CD4-positive, alpha-beta memory T cell (primary cell): ENCODE measurements at regions not wholly inside any gene's neighbourhood (a gene's known extent, or its start where the extent isn't known, plus 50 kb on each side); places are given as distances from the start of the nearest gene placed in this dataset.
A peak's percentile ranks its signal among the peaks of the same experiment; 100 is the strongest.
"Not testable (repeated sequence)": the region's sequence is repeated elsewhere in the genome, so short reads cannot be mapped to it uniquely, and the experiment has no call there.

Source experiments
- CTCF ChIA-PET: fragments of 350-600 bp; sonication (Branson Sonifier 250); formaldehyde crosslinking; loops from one replicate; lab custom pipeline; 2021; ENCODE audit warnings: inconsistent platforms; ENCODE audit not compliant: partially characterized antibody; lab: Charles Lee
- POLR2A ChIA-PET: fragments of 350-600 bp; sonication (Branson Sonifier 250); formaldehyde crosslinking; loops from one replicate; lab custom pipeline; 2021; ENCODE audit not compliant: partially characterized antibody; lab: Charles Lee
- DNase-seq, 5 donors: peaks; one replicate each; pipeline versions ENCODE4 v3.0.0 to v3.0.0-alpha.2; 2020 to 2022; ENCODE audit warnings: mixed read lengths in 1 of 5
- H3K27ac ChIP-seq: one replicate; pipeline ENCODE4 v1.7.0; 2013; ENCODE audit warnings: low read depth, low read length
- H3K27me3 ChIP-seq: 2 replicates; pipeline ENCODE4 v1.7.0; 2013; ENCODE audit warnings: mild to moderate bottlenecking, low read length, moderate library complexity; ENCODE audit not compliant: insufficient read depth
- H3K36me3 ChIP-seq: 2 replicates; pipeline ENCODE4 v1.7.0; 2013; ENCODE audit warnings: mild to moderate bottlenecking, low read length, moderate library complexity; ENCODE audit not compliant: insufficient read depth
- H3K4me1 ChIP-seq: 2 replicates; pipeline ENCODE4 v1.7.0; 2013; ENCODE audit warnings: mild to moderate bottlenecking, low read length, moderate library complexity; ENCODE audit not compliant: insufficient read depth
- H3K4me3 ChIP-seq, 2 donors: one replicate each; pipeline ENCODE4 v1.7.0; 2013; ENCODE audit warnings: low read length in 2 of 2, mild to moderate bottlenecking in 1 of 2
- H3K9me3 ChIP-seq, 2 donors: one replicate each; pipeline ENCODE4 v1.7.0; 2013; ENCODE audit warnings: low read length in 2 of 2, control low read depth in 1 of 2; ENCODE audit not compliant: control insufficient read depth in 1 of 2
- H3K27ac Mint-ChIP-seq, 7 donors: one replicate each; pipeline ENCODE4 v1.8.0; 2020 to 2021; ENCODE audit warnings: mixed read lengths in 7 of 7, mild to moderate bottlenecking in 6 of 7, inconsistent platforms in 3 of 7, moderate library complexity in 3 of 7
- H3K27me3 Mint-ChIP-seq, 2 donors: one replicate each; pipeline ENCODE4 v1.8.0; 2020 to 2021; ENCODE audit warnings: mixed read lengths in 2 of 2
- H3K36me3 Mint-ChIP-seq, 2 donors: one replicate each; pipeline ENCODE4 v1.8.0; 2020 to 2021; ENCODE audit warnings: mixed read lengths in 2 of 2, inconsistent platforms in 1 of 2, mild to moderate bottlenecking in 1 of 2
- H3K4me1 Mint-ChIP-seq, 4 donors: one replicate each; pipeline ENCODE4 v1.8.0; 2020 to 2021; ENCODE audit warnings: mixed read lengths in 4 of 4, mild to moderate bottlenecking in 1 of 4
- H3K4me3 Mint-ChIP-seq, 8 donors: one replicate each; pipeline ENCODE4 v1.8.0; 2020 to 2021; ENCODE audit warnings: mixed read lengths in 8 of 8, mild to moderate bottlenecking in 7 of 8, moderate library complexity in 6 of 8, inconsistent platforms in 3 of 8
- H3K9me3 Mint-ChIP-seq, 8 donors: one replicate each; pipeline ENCODE4 v1.8.0; 2020 to 2021; ENCODE audit warnings: mixed read lengths in 8 of 8, mild to moderate bottlenecking in 5 of 8, inconsistent platforms in 3 of 8, moderate library complexity in 1 of 8
- intact Hi-C: fragments of 100-400 bp; cut with micrococcal nuclease; formaldehyde crosslinking; loops from one replicate; pipeline ENCODE4 v1.15.1; 2023

DNA sequence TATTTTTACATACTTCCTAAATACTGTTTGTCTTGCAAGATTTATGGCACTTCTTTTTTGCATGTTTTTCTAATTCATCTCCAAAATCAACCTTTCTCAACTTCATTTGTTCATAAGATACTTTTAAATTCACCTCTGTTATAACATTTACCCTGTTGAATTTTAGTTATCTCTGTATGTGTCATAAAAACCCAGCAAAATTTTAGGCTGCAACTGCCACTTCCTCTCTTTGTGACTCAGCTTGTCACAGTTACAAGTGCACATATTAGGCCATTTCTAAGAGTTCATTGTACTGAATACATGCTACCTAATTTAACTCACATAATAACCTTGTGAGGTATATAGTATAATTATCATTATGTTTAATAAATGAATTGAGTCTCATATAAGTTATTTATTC is 1023.0 kb upstream of the DEFB115 start:
- H3K4me1 Mint-ChIP-seq, H3K27ac ChIP-seq, H3K9me3 Mint-ChIP-seq, H3K27ac Mint-ChIP-seq, H3K27me3 Mint-ChIP-seq, H3K27me3 ChIP-seq, H3K4me3 Mint-ChIP-seq, intact Hi-C loops, H3K4me3 ChIP-seq, H3K36me3 Mint-ChIP-seq, CTCF ChIA-PET, H3K36me3 ChIP-seq, H3K9me3 ChIP-seq, POLR2A ChIA-PET, H3K4me1 ChIP-seq, DNase-seq: not testable (repeated sequence)

DNA sequence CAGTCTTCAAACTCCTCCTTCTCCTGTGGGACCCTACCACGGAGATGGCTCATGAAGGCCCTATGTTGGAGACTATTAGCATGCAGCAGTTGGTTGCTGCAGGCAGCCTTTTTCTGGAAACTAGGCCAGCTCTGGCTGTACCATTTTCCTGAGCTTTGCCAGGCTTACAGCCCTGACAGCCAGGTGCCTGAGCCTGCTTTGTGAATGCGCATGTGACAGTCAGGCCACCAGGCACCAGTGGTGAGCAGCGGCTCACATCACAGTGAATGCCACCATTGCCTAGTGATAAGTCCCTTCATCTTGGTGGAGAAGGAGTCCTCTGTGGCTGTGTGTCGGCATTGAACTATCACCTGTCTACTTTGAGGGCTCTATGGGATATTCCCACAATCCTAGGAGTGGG is 982.4 kb upstream of the DEFB115 start:
- H3K36me3 Mint-ChIP-seq, H3K4me3 Mint-ChIP-seq, H3K27ac ChIP-seq, H3K27me3 ChIP-seq, CTCF ChIA-PET, intact Hi-C loops, POLR2A ChIA-PET, H3K4me3 ChIP-seq, H3K27me3 Mint-ChIP-seq, DNase-seq, H3K9me3 ChIP-seq, H3K36me3 ChIP-seq, H3K27ac Mint-ChIP-seq, H3K9me3 Mint-ChIP-seq: not testable (repeated sequence)
- H3K4me1 ChIP-seq, result peaks cover 18% of the 10 kb centered on the region
- H3K4me1 Mint-ChIP-seq, result peaks cover 0 to 14% (median 4%) of the 10 kb centered on the region in 4 donors

DNA sequence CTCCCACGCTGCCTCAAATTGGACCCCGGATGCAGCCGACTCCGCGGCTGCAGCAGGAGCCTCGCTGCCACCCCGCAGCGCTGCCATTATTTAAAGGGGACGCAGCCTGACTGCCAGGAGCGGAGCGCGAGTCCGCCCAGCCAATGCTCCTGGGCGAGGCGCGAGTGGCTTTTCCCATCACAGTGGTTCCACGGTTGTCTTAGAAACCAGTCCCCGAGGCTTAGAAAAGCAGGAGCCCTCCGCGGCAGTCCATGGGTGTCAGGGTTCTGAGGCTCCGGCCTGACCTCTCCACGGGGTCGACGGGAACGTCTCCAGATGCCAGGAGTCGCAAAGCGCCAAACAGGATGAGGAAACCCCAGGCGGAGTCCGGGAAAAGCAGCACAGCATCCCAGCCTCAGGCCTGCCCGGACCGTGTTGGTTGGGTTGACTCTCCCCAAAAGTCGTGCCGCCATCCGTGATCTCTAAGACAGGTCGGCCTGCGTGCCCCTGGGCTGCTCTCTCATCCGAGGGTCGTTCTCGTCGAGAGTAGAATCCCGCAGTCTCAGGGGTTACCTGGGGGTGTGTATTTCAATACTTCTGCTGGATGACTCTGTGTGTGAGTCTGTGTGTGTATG is 975.8 kb upstream of the DEFB115 start:
- intact Hi-C loops, result loop anchor here (2.0 kb wide), 1 partner anchor 95 kb away; no protein-coding TSS in a partner anchor
- DNase-seq, result no peak
- H3K9me3 Mint-ChIP-seq, result peaks cover 0 to 30% (median 4%) of the 10 kb centered on the region in 8 donors
- no peak overlapping the region for H3K27ac ChIP-seq
- no peak overlapping the region for H3K27ac Mint-ChIP-seq
- peaks cover 2 to 53% (median 11%) of the 10 kb centered on the region in 4 donors for H3K4me1 Mint-ChIP-seq
- peaks cover 24% of the 10 kb centered on the region for H3K4me1 ChIP-seq
- H3K36me3 Mint-ChIP-seq, result no peaks in the 10 kb centered on the region
- no peak overlapping the region for H3K4me3 Mint-ChIP-seq
- H3K4me3 ChIP-seq, result no peak overlapping the region
- CTCF ChIA-PET, result no interaction called here
- no peaks in the 10 kb centered on the region for H3K27me3 Mint-ChIP-seq
- H3K36me3 ChIP-seq, result no peaks in the 10 kb centered on the region
- H3K27me3 ChIP-seq, result no peaks in the 10 kb centered on the region
- H3K9me3 ChIP-seq, result no peaks in the 10 kb centered on the region
- POLR2A ChIA-PET, result no interaction called here

DNA sequence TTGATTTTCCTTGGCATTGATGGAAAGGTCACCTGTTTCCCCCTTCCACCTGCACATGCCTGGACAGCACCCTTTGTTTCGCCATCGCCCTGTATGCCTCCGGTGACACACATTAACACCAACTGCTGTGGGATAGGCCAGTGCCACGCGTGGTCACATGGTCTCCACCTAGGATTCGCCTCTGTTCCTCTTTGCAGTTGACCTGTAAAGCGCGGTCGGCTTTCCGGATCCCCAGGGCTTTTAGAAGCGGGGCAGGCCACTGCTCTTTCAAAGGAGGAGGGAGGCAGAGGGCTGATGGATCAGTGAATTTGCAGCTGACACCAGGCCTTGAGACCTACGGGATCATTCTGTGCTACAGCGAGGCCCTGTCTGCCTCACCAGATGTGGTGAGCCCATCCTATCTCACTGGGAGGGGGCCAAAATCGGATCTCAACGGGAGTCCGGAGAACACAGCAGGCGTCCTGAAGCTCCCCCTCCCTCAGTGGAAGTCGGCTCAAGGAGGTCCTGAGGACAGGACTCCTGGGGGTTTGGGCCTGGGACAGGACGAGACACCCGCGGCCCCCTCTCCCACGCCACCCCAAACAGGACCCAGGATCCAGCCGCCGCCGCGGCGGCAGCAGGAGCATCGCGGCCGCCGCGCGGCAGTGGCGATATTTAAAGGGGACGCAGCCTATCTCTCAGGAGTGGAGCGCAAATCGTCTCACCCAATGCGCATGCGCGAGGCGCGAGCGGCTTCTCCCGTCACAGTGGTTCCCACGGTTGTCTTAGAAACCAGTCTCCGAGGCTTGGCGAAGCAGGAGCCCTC is 973.8 kb upstream of the DEFB115 start:
- H3K4me1 ChIP-seq, POLR2A ChIA-PET, H3K9me3 ChIP-seq, H3K36me3 ChIP-seq, H3K27me3 ChIP-seq, H3K36me3 Mint-ChIP-seq, CTCF ChIA-PET, H3K27me3 Mint-ChIP-seq: not testable (repeated sequence)
- H3K4me1 Mint-ChIP-seq, result peaks cover 2 to 43% (median 8%) of the 10 kb centered on the region in 4 donors
- peaks cover 0 to 28% (median 4%) of the 10 kb centered on the region in 8 donors for H3K9me3 Mint-ChIP-seq
- peak overlapping the region in 6 of 7 donors; percentile 65 to 91 (median 72) for H3K27ac Mint-ChIP-seq
- H3K4me3 Mint-ChIP-seq, result peak overlapping the region in 7 of 8 donors; percentile 8 to 92 (median 86)
- peak; percentile 0 to 82 (median 50) for DNase-seq
- peak overlapping the region in 1 of 2 donors; percentile 56 for H3K4me3 ChIP-seq
- peak overlapping the region; percentile 21 for H3K27ac ChIP-seq
- intact Hi-C loops, result loop anchor here (2.0 kb wide), 1 partner anchor 93 kb away; no protein-coding TSS in a partner anchor

DNA sequence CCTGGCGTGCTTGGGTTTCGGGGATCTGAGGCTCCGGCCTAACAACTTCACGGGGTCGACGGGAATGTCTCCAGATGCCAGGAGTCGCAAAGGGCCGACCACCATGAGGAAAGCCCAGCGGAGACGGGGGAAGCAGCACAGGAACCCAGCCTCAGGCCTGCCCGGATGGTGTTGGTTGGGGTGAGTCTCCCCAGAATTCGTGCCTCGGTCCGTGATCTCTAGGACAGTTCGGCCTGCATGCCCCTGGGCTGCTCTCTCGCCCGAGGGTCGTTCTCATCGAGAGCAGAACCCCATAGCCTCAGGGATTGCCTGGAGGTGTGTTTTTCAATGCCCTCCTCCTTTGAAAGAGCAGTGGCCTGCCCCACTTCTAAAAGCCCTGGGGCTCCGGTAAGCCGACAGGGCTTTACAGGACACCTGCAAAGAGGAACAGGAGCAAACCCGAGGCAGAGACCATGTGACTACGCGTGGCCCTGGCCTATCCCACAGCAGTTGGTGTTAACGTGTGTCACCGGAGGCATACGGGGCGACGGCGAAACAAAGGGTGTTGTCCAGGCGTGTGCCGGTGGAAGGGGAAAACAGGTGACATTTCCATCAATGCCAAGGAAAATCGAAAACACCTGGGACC is 973.1 kb upstream of the DEFB115 start:
- no peaks in the 10 kb centered on the region for H3K36me3 Mint-ChIP-seq
- CTCF ChIA-PET, result no interaction called here
- H3K27me3 ChIP-seq, result no peaks in the 10 kb centered on the region
- H3K4me3 ChIP-seq, result peak overlapping the region in 1 of 2 donors; percentile 56
- H3K4me1 ChIP-seq, result peaks cover 7% of the 10 kb centered on the region
- intact Hi-C loops, result no loop called here
- no peak for DNase-seq
- H3K27me3 Mint-ChIP-seq, result no peaks in the 10 kb centered on the region
- no peaks in the 10 kb centered on the region for H3K36me3 ChIP-seq
- H3K4me1 Mint-ChIP-seq, result peaks cover 4 to 50% (median 10%) of the 10 kb centered on the region in 4 donors
- no peak overlapping the region for H3K27ac ChIP-seq
- H3K9me3 ChIP-seq, result no peaks in the 10 kb centered on the region
- H3K9me3 Mint-ChIP-seq, result peaks cover 0 to 28% (median 4%) of the 10 kb centered on the region in 8 donors
- POLR2A ChIA-PET, result no interaction called here
- H3K4me3 Mint-ChIP-seq, result peak overlapping the region in 6 of 8 donors; percentile 77 to 92 (median 87)
- H3K27ac Mint-ChIP-seq, result peak overlapping the region in 3 of 7 donors; percentile 43 to 91 (median 74)

DNA sequence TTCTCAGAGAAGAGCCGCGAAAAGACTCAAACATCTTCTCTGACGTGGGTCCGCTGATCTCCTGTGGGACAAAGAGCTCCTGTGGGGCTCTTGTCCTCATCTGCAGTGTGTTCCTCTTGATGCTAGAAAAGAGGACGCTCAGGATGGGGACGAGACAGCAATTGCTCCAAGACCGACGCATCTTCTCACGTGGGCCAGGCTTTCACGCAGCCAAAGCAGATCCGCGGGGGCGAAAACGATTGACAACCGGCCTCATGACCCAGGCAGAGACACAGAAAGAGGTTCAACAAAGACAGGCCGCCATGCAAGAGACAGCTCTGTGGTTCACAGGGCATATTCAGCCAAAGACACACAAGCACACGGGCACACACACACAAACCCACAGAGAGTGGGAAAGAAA is 971.8 kb upstream of the DEFB115 start:
- ChIA-PET CTCF (no interaction called here), POLR2A (no interaction called here)
- H3K9me3 ChIP-seq, result no peaks in the 10 kb centered on the region
- DNase-seq, result no peak
- Mint-ChIP-seq H3K36me3 (no peaks in the 10 kb centered on the region), H3K27ac (peak overlapping the region in 1 of 7 donors; percentile 79), H3K27me3 (no peaks in the 10 kb centered on the region), H3K4me3 (peak overlapping the region in 1 of 8 donors; percentile 41), H3K4me1 (peaks cover 5 to 54% (median 7%) of the 10 kb centered on the region in 4 donors), H3K9me3 (peaks cover 0 to 26% (median 4%) of the 10 kb centered on the region in 8 donors)
- no peaks in the 10 kb centered on the region for H3K36me3 ChIP-seq
- H3K27me3 ChIP-seq, result no peaks in the 10 kb centered on the region
- H3K27ac ChIP-seq, result no peak overlapping the region
- intact Hi-C loops, result no loop called here
- no peak overlapping the region for H3K4me3 ChIP-seq
- peaks cover 7% of the 10 kb centered on the region for H3K4me1 ChIP-seq

DNA sequence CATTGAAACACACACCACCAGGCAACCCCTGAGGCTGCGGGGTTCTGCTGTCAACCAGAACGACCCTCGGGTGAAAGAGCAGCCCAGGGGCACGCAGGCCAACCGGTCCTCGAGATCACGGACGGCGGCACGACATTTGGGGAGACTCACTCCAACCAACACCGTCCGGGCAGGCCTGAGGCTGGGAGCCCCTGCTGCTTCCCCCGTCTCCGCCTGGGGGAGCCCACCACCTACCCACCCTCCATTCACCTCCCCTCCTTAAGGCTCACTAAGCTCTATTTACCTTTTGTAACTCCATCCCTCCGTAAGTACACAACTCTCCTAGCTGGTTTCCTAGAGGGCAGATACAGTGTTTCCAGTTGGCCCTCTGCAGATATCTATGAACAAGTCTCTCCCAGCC is 971.3 kb upstream of the DEFB115 start:
- Mint-ChIP-seq H3K4me1 (peaks cover 5 to 54% (median 8%) of the 10 kb centered on the region in 4 donors), H3K36me3 (no peaks in the 10 kb centered on the region), H3K9me3 (peaks cover 0 to 29% (median 6%) of the 10 kb centered on the region in 8 donors), H3K27me3 (no peaks in the 10 kb centered on the region), H3K4me3 (peak overlapping the region in 1 of 8 donors; percentile 57), H3K27ac (peak overlapping the region in 1 of 7 donors; percentile 61)
- intact Hi-C loops, result no loop called here
- no peak overlapping the region for H3K4me3 ChIP-seq
- ChIA-PET CTCF (no interaction called here), POLR2A (no interaction called here)
- H3K27ac ChIP-seq, result no peak overlapping the region
- no peak for DNase-seq
- H3K36me3 ChIP-seq, result no peaks in the 10 kb centered on the region
- H3K4me1 ChIP-seq, result peaks cover 7% of the 10 kb centered on the region
- no peaks in the 10 kb centered on the region for H3K9me3 ChIP-seq
- no peaks in the 10 kb centered on the region for H3K27me3 ChIP-seq
